ENCODE measurements at regions not wholly inside any gene's neighbourhood (a gene's known extent, or its start where the extent isn't known, plus 50 kb on each side); places are given as distances from the start of the nearest gene placed in this dataset.
"Not testable (repeated sequence)": the region's sequence is repeated elsewhere in the genome, so short reads cannot be mapped to it uniquely, and the experiment has no call there.

- H2BK20ac ChIP-seq (ENCODE audit: low read depth, low read length); H3K9ac ChIP-seq (ENCODE audit: low read depth, low read length); H2AFZ ChIP-seq (replicated peaks; ENCODE audit: low read length, poor library complexity); dilution Hi-C loops (cut with HindIII; ENCODE audit: low sequenced_read_pairs, unreplicated experiment); H3K23ac ChIP-seq (ENCODE audit: low read depth, low read length); H4K91ac ChIP-seq (ENCODE audit: insufficient read depth, low read depth, low read length); H3K4me2 ChIP-seq (ENCODE audit: low read depth, low read length); H3K4ac ChIP-seq (ENCODE audit: low read depth, low read length); H2BK5ac ChIP-seq (ENCODE audit: low read depth, low read length, poor library complexity, severe bottlenecking); H3K9me1 ChIP-seq (ENCODE audit: insufficient read depth, low read length); H2BK15ac ChIP-seq (ENCODE audit: low read depth, low read length); H3K56ac ChIP-seq (ENCODE audit: extremely low read depth, insufficient read depth, low read length); BruUV-seq (replicated peaks); DNase-seq; POLR2A ChIA-PET (ENCODE audit: unreplicated experiment); H2BK120ac ChIP-seq (ENCODE audit: low read depth, low read length); in situ Hi-C loops (cut with MboI; ENCODE audit: low sequenced_read_pairs); H3K27me3 ChIP-seq (ENCODE audit: control insufficient read depth, insufficient read depth, low read length); ATAC-seq (ENCODE audit: low read depth); H3K18ac ChIP-seq (ENCODE audit: low read depth, low read length); H2AK5ac ChIP-seq (ENCODE audit: low read depth, low read length); H4K5ac ChIP-seq (ENCODE audit: low read depth, low read length); H3K4me1 ChIP-seq (ENCODE audit: control insufficient read depth, insufficient read depth, low read length); H3K79me1 ChIP-seq (ENCODE audit: low read depth in 1 of 2, low read length in 2 of 2); H3K27ac ChIP-seq (ENCODE audit: insufficient read depth, low read length); intact Hi-C loops (cut with micrococcal nuclease); H4K20me1 ChIP-seq (ENCODE audit: insufficient read depth, low read length); H3K9me3 ChIP-seq (ENCODE audit: control insufficient read depth, insufficient read depth, low read length); CTCF ChIA-PET; H4K8ac ChIP-seq (ENCODE audit: low read depth in 2 of 2, low read length in 2 of 2); H3K4me3 ChIP-seq (ENCODE audit: insufficient read depth, low read depth, low read length); H3K14ac ChIP-seq (replicated peaks; ENCODE audit: low read depth, low read length); H2AK9ac ChIP-seq (replicated peaks; ENCODE audit: low read depth, low read length, poor library complexity); H3K36me3 ChIP-seq (ENCODE audit: control insufficient read depth, insufficient read depth, low read length): not testable (repeated sequence)
- WGBS, 2 experiments (ENCODE audit: extremely low coverage in 2 of 2, insufficient read length in 1 of 2): no CpG with 5 or more reads among the region's 16 CpGs
Measured at GRCh38 chr2:91744700-91745141, 3053.2 kb downstream of the RPIA start.

Measured in IMR-90 (cell line).